Erythroblast (primary cell): ENCODE measurements at regions not wholly inside any gene's neighbourhood (a gene's known extent, or its start where the extent isn't known, plus 50 kb on each side); places are given as distances from the start of the nearest gene placed in this dataset.
A peak's percentile ranks its signal among the peaks of the same experiment; 100 is the strongest.
"Not testable (repeated sequence)": the region's sequence is repeated elsewhere in the genome, so short reads cannot be mapped to it uniquely, and the experiment has no call there.

ENCODE experiments used
- DNase-seq, 2 experiments: peaks; one replicate each; lab custom pipeline; 2025; lab: John Stamatoyannopoulos, UW
- GATA1 ChIP-seq: IDR thresholded peaks from 2 replicates; pipeline ENCODE4 v1.6.1; 2011; ENCODE audit warnings: low read depth, mild to moderate bottlenecking, control low read depth, low read length, moderate library complexity
- POLR2A ChIP-seq: IDR thresholded peaks from 2 replicates; pipeline ENCODE4 v1.6.1; 2011; ENCODE audit warnings: mild to moderate bottlenecking, low read length

DNA sequence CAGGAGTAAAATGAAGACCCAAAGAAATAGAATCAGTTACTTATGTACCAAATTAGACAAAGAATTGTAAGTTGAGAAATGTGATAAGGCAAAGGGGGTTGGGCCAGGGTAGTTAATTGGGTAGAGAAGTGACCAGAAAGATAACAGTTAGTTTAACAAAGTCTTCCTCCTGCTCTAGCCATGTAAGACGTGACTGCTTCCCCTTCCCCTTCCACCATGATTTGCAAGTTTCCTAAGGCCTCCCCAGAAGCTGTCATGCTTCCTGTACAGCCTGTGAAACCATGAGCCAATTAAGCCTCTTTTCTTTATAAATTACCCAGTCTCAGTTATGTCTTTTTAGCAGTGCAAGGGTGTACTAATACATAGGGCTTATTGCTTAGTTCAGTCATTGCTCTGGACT is 142.0 kb upstream of the PDE4B start:
- DNase-seq = no peak
- no peak for TF ChIP-seq GATA1
- no peak for TF ChIP-seq POLR2A

- DNase-seq = not testable (repeated sequence)
These were observed 138.2 kb upstream of the PDE4B start for GRCh38 chr1:65654526-65654925.

DNA sequence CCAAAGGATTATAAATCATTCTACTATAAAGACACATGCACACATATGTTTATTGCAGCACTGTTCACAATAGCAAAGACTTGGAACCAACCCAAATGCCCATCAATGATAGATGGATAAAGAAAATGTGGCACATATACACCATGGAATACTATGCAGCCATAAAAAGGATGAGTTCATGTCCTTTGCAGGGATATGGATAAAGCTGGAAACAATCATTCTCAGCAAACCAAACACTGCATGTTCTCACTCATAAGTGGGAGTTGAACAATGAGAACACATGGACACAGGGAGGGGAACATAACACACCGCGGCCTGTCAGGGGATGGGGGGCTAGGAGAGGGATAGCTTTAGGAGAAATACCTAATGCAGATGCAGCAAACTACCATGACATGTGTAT is 135.1 kb upstream of the PDE4B start:
- DNase-seq = not testable (repeated sequence)

DNA sequence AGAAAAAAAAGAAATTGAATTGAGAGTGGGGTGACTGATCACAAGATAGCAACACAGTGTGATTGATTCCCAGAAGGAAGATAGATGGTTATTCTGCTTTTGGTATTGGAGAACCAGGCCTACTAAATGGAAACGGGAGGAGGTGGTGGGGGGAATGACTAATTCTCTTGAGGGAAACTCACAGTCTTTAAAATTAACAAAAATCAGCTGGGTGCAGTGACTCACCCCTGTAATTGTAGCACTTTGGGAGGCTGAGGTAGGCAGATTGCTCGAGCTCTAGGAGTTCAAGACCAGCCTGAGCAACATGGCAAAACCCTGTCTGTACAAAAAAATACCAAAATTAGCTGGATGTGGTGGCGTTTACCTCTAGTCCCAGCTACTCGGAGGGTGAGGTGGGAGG is 134.6 kb upstream of the PDE4B start:
- no peak for DNase-seq
- no peak for TF ChIP-seq POLR2A
- TF ChIP-seq GATA1 = no peak

DNA sequence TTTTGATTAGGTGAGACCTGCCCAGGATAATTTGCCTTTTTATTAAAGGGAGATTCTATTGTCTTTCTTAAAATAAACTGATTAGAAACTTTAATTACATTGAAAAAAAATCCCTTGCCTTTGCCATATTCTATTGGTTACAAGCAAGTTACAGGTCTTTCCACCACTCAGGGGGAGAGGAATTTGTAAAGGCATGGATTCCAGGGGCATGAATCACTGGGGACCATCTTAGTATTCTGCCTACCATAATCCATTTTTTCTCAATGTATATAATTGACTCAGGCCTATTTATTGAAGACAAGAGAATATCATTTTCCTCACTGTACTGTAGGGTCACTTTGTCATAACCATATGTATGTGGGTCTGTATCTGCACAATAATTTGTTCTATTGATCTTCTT is 124.3 kb upstream of the PDE4B start:
- TF ChIP-seq GATA1 (no peak), POLR2A (no peak)
- no peak for DNase-seq

- no peak for DNase-seq
- TF ChIP-seq GATA1 (no peak), POLR2A (no peak)
These were observed 122.2 kb upstream of the PDE4B start for GRCh38 chr1:65670518-65670917.

GRCh38 chr1:65674522-65674921 is 118.2 kb upstream of the PDE4B start:
- DNase-seq = no peak
- no peak for TF ChIP-seq POLR2A
- TF ChIP-seq GATA1 = no peak

GRCh38 chr1:65679773-65680172 is 112.9 kb upstream of the PDE4B start:
- no peak for DNase-seq
- TF ChIP-seq GATA1 (no peak), POLR2A (no peak)

- DNase-seq = no peak
- TF ChIP-seq GATA1 (no peak), POLR2A (no peak)
These were observed 111.6 kb upstream of the PDE4B start for GRCh38 chr1:65681096-65681495.

DNA sequence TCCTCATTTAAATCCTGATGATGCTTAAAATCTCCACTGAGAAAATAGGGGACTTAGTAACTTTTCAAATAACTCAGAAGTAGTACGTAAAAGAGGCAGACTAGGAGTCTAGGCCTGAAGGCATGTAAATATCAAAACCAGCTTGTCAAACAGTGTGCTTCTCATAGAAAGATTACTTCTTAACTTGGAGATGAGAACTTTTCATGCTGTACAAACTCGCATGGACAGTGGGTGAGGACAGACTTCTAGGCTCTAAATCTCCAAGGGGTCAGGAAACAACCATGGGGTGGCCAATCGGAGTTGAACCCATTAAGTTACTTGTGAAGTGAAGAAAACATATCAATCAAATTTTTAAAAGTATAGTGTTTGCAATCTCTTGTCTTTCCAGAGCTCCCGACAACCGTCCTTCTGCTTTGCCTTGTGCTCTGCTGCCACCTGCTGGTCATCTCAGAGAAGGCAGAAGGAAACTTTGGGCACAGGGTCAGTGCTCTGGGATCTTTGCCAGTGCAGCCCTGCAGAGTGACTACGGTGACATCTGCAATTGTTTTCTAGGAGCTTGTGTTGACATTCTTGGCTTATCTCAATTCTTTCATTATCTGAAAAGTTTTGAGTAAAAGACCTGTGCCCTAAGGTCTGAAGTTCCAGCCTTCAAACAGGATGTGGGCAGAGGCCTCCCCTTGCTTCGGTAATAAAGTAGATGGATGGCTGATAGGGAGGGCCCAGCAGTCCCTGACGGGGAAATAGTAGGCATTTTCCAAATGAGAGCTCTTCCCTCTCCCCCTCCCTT is 105.1 kb upstream of the PDE4B start:
- TF ChIP-seq POLR2A = no peak
- TF ChIP-seq GATA1 = no peak
- DNase-seq = peak; percentile 84 to 92

DNA sequence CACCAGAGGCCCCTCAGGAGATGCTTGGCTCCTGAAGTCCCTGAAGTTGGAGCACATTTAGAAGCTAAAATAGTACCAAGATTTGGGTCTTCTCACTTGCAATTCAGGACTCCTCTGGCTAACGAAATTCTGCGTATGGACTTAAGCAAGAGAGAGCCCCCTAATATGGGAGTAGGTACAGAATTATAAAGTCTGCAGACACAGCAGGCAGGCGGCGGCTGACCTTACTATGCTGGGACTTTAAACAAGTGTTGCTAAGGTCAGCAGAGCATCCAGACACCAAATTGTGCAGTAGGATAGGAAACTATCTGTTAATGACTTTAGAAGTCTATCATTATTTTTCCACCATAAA is 104.5 kb upstream of the PDE4B start:
- TF ChIP-seq POLR2A (no peak), GATA1 (no peak)
- no peak for DNase-seq

DNA sequence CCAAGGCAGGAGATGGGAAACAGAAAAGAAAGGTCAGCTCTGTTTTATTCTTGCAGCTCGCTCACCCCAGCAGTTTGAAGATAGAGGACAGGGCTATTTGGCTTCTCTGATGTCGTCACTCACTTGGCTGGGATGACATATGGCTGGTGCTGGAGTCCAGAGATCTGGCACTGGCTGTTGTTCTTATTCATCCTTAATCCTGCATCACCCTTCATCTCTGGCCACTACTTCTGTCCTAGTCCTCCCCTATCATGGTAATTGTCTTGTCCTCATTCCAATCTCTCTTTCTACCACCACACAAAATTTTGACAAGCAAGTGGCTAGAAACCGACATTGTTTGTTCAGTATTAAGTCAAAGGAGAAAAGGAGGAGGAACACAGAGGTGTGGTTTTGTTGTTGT is 103.8 kb upstream of the PDE4B start:
- TF ChIP-seq POLR2A = no peak

DNA sequence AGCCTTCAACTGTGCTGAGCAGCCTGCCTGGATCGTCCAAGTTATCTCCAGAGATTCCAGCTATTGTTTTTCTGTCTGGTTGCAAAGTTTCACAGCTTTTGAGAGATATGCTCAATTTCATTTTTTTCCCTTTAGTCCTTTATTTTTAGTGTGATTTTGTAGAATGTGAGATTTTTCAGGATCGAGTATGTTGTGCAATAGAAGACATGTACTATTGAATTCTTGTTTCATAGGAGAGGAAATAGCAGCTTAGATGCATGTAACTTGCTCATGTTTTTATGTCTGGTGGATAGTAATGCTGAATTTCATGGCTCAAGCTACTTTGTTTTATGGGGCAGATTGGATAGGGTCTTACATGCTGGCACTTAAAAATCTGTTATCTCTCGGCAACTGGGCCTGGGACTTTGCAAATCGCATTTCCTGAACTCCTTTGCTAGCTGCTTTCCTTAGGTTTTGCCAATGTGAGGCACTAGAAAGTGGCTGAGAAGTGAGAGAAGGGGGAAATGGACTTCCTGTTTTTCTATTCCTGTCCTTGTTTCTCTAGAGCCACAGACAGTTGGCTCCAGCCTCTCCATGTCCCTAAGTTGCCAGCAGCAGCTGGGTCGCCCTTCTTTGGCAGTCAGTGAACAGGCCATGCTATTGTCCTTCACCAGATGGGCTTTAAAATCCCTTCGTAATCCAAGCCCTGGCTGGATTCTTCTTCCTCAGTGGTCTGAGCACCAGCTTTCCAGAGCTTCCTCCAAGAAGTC is 101.4 kb upstream of the PDE4B start:
- TF ChIP-seq GATA1 (no peak), POLR2A (no peak)

More for the DNA sequence above, 103.8 kb upstream of the PDE4B start:
- DNase-seq = no peak

GRCh38 chr1:65691972-65692371 is 100.7 kb upstream of the PDE4B start:
- DNase-seq = no peak
- TF ChIP-seq POLR2A = no peak
- TF ChIP-seq GATA1 = no peak

More for the DNA sequence above, 101.4 kb upstream of the PDE4B start:
- no peak for DNase-seq

GRCh38 chr1:65694126-65694525 is 98.6 kb upstream of the PDE4B start:
- no peak for DNase-seq
- no peak for TF ChIP-seq POLR2A
- TF ChIP-seq GATA1 = no peak
